Testis (tissue), 2 donors: ENCODE measurements at regions not wholly inside any gene's neighbourhood (a gene's known extent, or its start where the extent isn't known, plus 50 kb on each side); places are given as distances from the start of the nearest gene placed in this dataset.

ENCODE experiments used
- CTCF ChIP-seq, 3 experiments: fragments of 450-650 bp in 2 of 3; fragments of 200-600 bp in 1 of 3; sonication (generic) in 1 of 3; IDR thresholded peaks; one replicate each; pipeline ENCODE4 v1.5.1; 2016 to 2019; ENCODE audit warnings: antibody characterized with exemption in 3 of 3, mild to moderate bottlenecking in 2 of 3, moderate library complexity in 1 of 3
- POLR2A ChIP-seq: fragments of 450-650 bp; IDR thresholded peaks from one replicate; pipeline ENCODE4 v1.6.1; 2017; ENCODE audit warnings: antibody characterized with exemption, mild to moderate bottlenecking, moderate library complexity

- TF ChIP-seq CTCF (IDR thresholded peaks at IDR 0.05) (no peak), POLR2A (no peak)
These were observed 255.2 kb upstream of the CD180 start for GRCh38 chr5:67451640-67452279.
